Islet of Langerhans (tissue), 1 donor: ENCODE measurements at regions not wholly inside any gene's neighbourhood (a gene's known extent, or its start where the extent isn't known, plus 50 kb on each side); places are given as distances from the start of the nearest gene placed in this dataset.
A peak's percentile ranks its signal among the peaks of the same experiment; 100 is the strongest.
"Not testable (repeated sequence)": the region's sequence is repeated elsewhere in the genome, so short reads cannot be mapped to it uniquely, and the experiment has no call there.

Experiments
- FAIRE-seq: peaks from one replicate; lab custom pipeline; 2011; peaks lifted over from hg19 to GRCh38; lab: Jason Lieb, UNC

- FAIRE-seq: no peak
These were observed 338.4 kb upstream of the GNPDA2 start for GRCh38 chr4:45064741-45065140.

GRCh38 chr4:45063696-45064095 is 337.3 kb upstream of the GNPDA2 start:
- FAIRE-seq: no peak

GRCh38 chr4:45062935-45063545 is 336.7 kb upstream of the GNPDA2 start:
- peak; percentile 88 for FAIRE-seq

- FAIRE-seq: no peak
These were observed 317.6 kb upstream of the GNPDA2 start for GRCh38 chr4:45043911-45044310.

- no peak for FAIRE-seq
These were observed 310.3 kb upstream of the GNPDA2 start for GRCh38 chr4:45036677-45037076.

GRCh38 chr4:45033676-45034419 is 307.5 kb upstream of the GNPDA2 start:
- no peak for FAIRE-seq

GRCh38 chr4:45030059-45030458 is 303.7 kb upstream of the GNPDA2 start:
- no peak for FAIRE-seq

- FAIRE-seq: no peak
These were observed 281.2 kb upstream of the GNPDA2 start for GRCh38 chr4:45007508-45007907.

GRCh38 chr4:45006078-45006477 is 279.7 kb upstream of the GNPDA2 start:
- no peak for FAIRE-seq

- FAIRE-seq: no peak
These were observed 278.6 kb upstream of the GNPDA2 start for GRCh38 chr4:45004847-45005565.

GRCh38 chr4:45004326-45004725 is 278.0 kb upstream of the GNPDA2 start:
- no peak for FAIRE-seq

- no peak for FAIRE-seq
These were observed 270.0 kb upstream of the GNPDA2 start for GRCh38 chr4:44996276-44996845.

- FAIRE-seq: no peak
These were observed 261.7 kb upstream of the GNPDA2 start for GRCh38 chr4:44988011-44988410.

- FAIRE-seq: no peak
These were observed 259.6 kb upstream of the GNPDA2 start for GRCh38 chr4:44985938-44986337.

- FAIRE-seq: no peak
These were observed 258.8 kb upstream of the GNPDA2 start for GRCh38 chr4:44985152-44985551.

- FAIRE-seq: no peak
These were observed 257.7 kb upstream of the GNPDA2 start for GRCh38 chr4:44984083-44984482.

GRCh38 chr4:44983083-44983482 is 256.7 kb upstream of the GNPDA2 start:
- FAIRE-seq: no peak

- FAIRE-seq: no peak
These were observed 251.7 kb upstream of the GNPDA2 start for GRCh38 chr4:44978020-44978419.

GRCh38 chr4:44965435-44966095 is 239.2 kb upstream of the GNPDA2 start:
- FAIRE-seq: no peak

GRCh38 chr4:44964086-44964485 is 237.7 kb upstream of the GNPDA2 start:
- not testable (repeated sequence) for FAIRE-seq

- no peak for FAIRE-seq
These were observed 234.8 kb upstream of the GNPDA2 start for GRCh38 chr4:44961001-44961755.

GRCh38 chr4:44931720-44932119 is 205.4 kb upstream of the GNPDA2 start:
- no peak for FAIRE-seq
